ENCODE measurements at regions not wholly inside any gene's neighbourhood (a gene's known extent, or its start where the extent isn't known, plus 50 kb on each side); places are given as distances from the start of the nearest gene placed in this dataset.

- H3K56ac ChIP-seq (ENCODE audit: extremely low read depth, insufficient read depth, low read length): no peak overlapping the region
Measured at GRCh38 chr14:71209888-71210287, 302.6 kb downstream of the PCNX1 start.

More at GRCh38 chr14:71209888-71210287, 302.6 kb downstream of the PCNX1 start:
- H2BK20ac ChIP-seq (ENCODE audit: low read depth, low read length): no peak overlapping the region
- H3K23ac ChIP-seq (ENCODE audit: low read depth, low read length): no peak overlapping the region
- no peak overlapping the region for H4K8ac ChIP-seq (ENCODE audit: low read depth in 2 of 2, low read length in 2 of 2)
- H3K9me1 ChIP-seq (ENCODE audit: insufficient read depth, low read length): no peaks in the 10 kb centered on the region
- no peak for DNase-seq
- BruUV-seq (replicated peaks): no TSS peak
- no peak overlapping the region for H3K27ac ChIP-seq (ENCODE audit: insufficient read depth, low read length)
- H4K91ac ChIP-seq (ENCODE audit: insufficient read depth, low read depth, low read length): no peak overlapping the region
- H3K4me3 ChIP-seq (ENCODE audit: insufficient read depth, low read depth, low read length): no peak overlapping the region
- POLR2A ChIA-PET (ENCODE audit: unreplicated experiment): no interaction called here
- no CpG with 5 or more reads among the region's 6 CpGs for WGBS, 2 experiments (ENCODE audit: extremely low coverage in 2 of 2, insufficient read length in 1 of 2)
- H2BK5ac ChIP-seq (ENCODE audit: low read depth, low read length, poor library complexity, severe bottlenecking): no peak overlapping the region
- no peaks in the 10 kb centered on the region for H3K9me3 ChIP-seq (ENCODE audit: control insufficient read depth, insufficient read depth, low read length)
- H3K9ac ChIP-seq (ENCODE audit: low read depth, low read length): no peak overlapping the region
- TF ChIP-seq POLR2A (IDR thresholded peaks at IDR 0.05; ENCODE audit: low read depth, low read length) (no peak), MAZ (IDR thresholded peaks at IDR 0.05; ENCODE audit: borderline replicate concordance, low read depth, low read length) (no peak), CEBPB (IDR thresholded peaks at IDR 0.05; ENCODE audit: low read depth, low read length) (no peak), BHLHE40 (IDR thresholded peaks at IDR 0.05; ENCODE audit: low read depth, low read length) (no peak), RCOR1 (IDR thresholded peaks at IDR 0.05; ENCODE audit: insufficient replicate concordance, low read length) (no peak), USF2 (IDR thresholded peaks at IDR 0.05; ENCODE audit: low read depth, low read length) (no peak), SMC3 (IDR thresholded peaks at IDR 0.05; ENCODE audit: low read depth, low read length) (no peak), CHD1 (IDR thresholded peaks at IDR 0.05; ENCODE audit: low read depth, low read length) (no peak), FOS (IDR thresholded peaks at IDR 0.05; ENCODE audit: low read depth, low read length) (no peak), NFE2L2 (IDR thresholded peaks at IDR 0.05; ENCODE audit: low read depth, low read length) (no peak), RAD21 (IDR thresholded peaks at IDR 0.05; ENCODE audit: low read length) (no peak), MXI1 (IDR thresholded peaks at IDR 0.05; ENCODE audit: borderline replicate concordance, low read depth, low read length) (no peak), CTCF (conservative IDR thresholded peaks at IDR 0.05; ENCODE audit: low read depth, low read length) (no peak), MAFK (IDR thresholded peaks at IDR 0.05; ENCODE audit: low read depth, low read length) (no peak), RFX5 (IDR thresholded peaks at IDR 0.05; ENCODE audit: low read depth, low read length) (no peak), ELK1 (IDR thresholded peaks at IDR 0.05; ENCODE audit: borderline replicate concordance, low read depth, low read length) (no peak)
- dilution Hi-C loops (cut with HindIII; ENCODE audit: low sequenced_read_pairs, unreplicated experiment) (no loop called here), intact Hi-C loops (cut with micrococcal nuclease) (no loop called here), in situ Hi-C loops (cut with MboI; ENCODE audit: low sequenced_read_pairs) (no loop called here)
- no peak overlapping the region for H2BK15ac ChIP-seq (ENCODE audit: low read depth, low read length)
- H3K14ac ChIP-seq (replicated peaks; ENCODE audit: low read depth, low read length): no peak overlapping the region
- no peak overlapping the region for H3K18ac ChIP-seq (ENCODE audit: low read depth, low read length)
- no peaks in the 10 kb centered on the region for H3K27me3 ChIP-seq (ENCODE audit: control insufficient read depth, insufficient read depth, low read length)
- no peak overlapping the region for H2AK5ac ChIP-seq (ENCODE audit: low read depth, low read length)
- CTCF ChIA-PET: no interaction called here
- H3K4me1 ChIP-seq (ENCODE audit: control insufficient read depth, insufficient read depth, low read length): peaks cover 2% of the 10 kb centered on the region; the same call in 1 of the 2 replicates
- H2BK120ac ChIP-seq (ENCODE audit: low read depth, low read length): no peak overlapping the region
- H3K79me1 ChIP-seq (ENCODE audit: low read depth in 1 of 2, low read length in 2 of 2): no peaks in the 10 kb centered on the region
- no peak overlapping the region for H2AFZ ChIP-seq (replicated peaks; ENCODE audit: low read length, poor library complexity)
- ATAC-seq (ENCODE audit: low read depth): no peak
- H2AK9ac ChIP-seq (replicated peaks; ENCODE audit: low read depth, low read length, poor library complexity): no peak overlapping the region
- no peak overlapping the region for H4K5ac ChIP-seq (ENCODE audit: low read depth, low read length)
- H3K4me2 ChIP-seq (ENCODE audit: low read depth, low read length): no peak overlapping the region
- H4K20me1 ChIP-seq (ENCODE audit: insufficient read depth, low read length): no peaks in the 10 kb centered on the region
- no peak overlapping the region for H3K4ac ChIP-seq (ENCODE audit: low read depth, low read length)
- no peaks in the 10 kb centered on the region for H3K36me3 ChIP-seq (ENCODE audit: control insufficient read depth, insufficient read depth, low read length)
